ENCODE measurements at regions not wholly inside any gene's neighbourhood (a gene's known extent, or its start where the extent isn't known, plus 50 kb on each side); places are given as distances from the start of the nearest gene placed in this dataset.
A peak's percentile ranks its signal among the peaks of the same experiment; 100 is the strongest.

DNA sequence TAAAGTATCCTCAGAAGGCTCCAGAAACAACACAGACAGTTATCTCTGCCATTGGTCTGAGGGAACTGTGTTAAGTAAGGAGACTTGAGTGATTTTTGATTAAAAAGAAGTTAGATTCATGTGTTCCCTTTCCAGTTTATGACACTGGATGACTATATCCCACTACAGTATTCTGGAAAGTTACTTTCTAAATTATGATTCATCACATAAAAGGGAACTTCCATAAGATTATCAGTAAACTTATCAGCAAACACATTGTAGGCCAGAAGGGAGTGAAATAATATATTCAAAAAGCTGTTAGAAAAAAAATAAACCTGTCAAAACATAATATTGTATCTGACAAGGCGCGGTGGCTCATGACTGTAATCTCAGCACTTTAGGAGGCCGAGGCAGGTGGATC lies 700.0 kb downstream of the SLITRK6 start:
- no peak overlapping the region for H3K4me2 ChIP-seq
- no peaks in the 10 kb centered on the region for H3K9me3 ChIP-seq (ENCODE audit: low read depth)
- no peaks in the 10 kb centered on the region for H4K20me1 ChIP-seq (ENCODE audit: insufficient read depth, poor library complexity, severe bottlenecking)
- H3K27me3 ChIP-seq, result no peaks in the 10 kb centered on the region
- no peak for TF ChIP-seq EZH2phosphoT487 (IDR thresholded peaks at IDR 0.05; ENCODE audit: low read depth, severe bottlenecking, unreplicated experiment)
- no peak for TF ChIP-seq EZH2 (IDR thresholded peaks at IDR 0.05; ENCODE audit: borderline replicate concordance)
- TF ChIP-seq, protein P1, sequence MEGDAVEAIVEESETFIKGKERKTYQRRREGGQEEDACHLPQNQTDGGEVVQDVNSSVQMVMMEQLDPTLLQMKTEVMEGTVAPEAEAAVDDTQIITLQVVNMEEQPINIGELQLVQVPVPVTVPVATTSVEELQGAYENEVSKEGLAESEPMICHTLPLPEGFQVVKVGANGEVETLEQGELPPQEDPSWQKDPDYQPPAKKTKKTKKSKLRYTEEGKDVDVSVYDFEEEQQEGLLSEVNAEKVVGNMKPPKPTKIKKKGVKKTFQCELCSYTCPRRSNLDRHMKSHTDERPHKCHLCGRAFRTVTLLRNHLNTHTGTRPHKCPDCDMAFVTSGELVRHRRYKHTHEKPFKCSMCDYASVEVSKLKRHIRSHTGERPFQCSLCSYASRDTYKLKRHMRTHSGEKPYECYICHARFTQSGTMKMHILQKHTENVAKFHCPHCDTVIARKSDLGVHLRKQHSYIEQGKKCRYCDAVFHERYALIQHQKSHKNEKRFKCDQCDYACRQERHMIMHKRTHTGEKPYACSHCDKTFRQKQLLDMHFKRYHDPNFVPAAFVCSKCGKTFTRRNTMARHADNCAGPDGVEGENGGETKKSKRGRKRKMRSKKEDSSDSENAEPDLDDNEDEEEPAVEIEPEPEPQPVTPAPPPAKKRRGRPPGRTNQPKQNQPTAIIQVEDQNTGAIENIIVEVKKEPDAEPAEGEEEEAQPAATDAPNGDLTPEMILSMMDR (IDR thresholded peaks at IDR 0.05; ENCODE audit: poor library complexity), result no peak
- 97% methylated on average over 3 of the region's 3 CpGs for WGBS (ENCODE audit: low lambda C conversion rate, missing lambda C conversion rate)
- H3K9me2 ChIP-seq (replicated peaks; ENCODE audit: insufficient read depth), result no peaks in the 10 kb centered on the region
- DNase-seq (ENCODE audit: low spot score), result no peak
- H3K79me2 ChIP-seq, result no peaks in the 10 kb centered on the region
- no peak overlapping the region for H3K4me3 ChIP-seq
- no peaks in the 10 kb centered on the region for H3K4me1 ChIP-seq (ENCODE audit: insufficient read depth)
- H2AFZ ChIP-seq, result no peak overlapping the region
- no peaks in the 10 kb centered on the region for H3K36me3 ChIP-seq (replicated peaks; ENCODE audit: insufficient read depth, low read depth)
- H3K27ac ChIP-seq, result no peak overlapping the region

DNA sequence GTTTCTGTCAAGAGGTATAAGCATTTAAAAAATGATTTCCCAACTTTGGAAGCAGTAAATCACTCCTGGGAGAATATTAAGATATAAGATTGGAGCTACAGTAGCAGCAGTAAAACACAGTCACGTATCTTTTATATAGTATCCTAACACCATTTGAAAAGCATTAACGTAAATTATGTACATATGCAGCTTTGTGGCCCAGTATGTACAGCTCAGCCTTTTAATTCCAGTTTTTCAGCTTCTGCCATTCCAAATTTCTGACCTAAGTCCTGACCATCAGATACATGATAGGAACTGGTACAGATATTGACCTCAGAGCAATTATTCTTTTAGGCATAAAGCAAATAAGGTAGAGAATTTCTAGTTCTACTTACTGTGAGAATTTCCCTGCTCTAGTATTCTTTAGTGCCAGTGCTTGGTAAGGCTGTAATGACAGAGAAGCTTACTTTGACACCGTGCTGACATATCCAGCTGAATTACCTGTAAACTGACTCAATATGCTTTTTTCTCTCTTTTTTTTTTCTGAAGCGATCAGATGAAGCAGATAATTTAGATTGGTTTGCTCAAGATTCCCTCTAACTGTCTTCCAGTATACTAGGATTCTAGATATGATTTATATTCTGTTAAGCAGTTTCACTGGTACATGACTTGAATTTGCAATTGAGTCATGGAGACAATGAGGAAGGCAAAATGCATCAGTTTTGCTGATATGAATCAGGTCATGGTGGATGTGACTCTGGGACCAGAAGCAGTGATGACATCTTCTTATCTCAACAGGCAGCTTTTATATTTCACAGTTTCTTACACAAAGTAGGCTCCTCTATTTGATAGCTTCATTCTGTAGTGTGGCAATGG lies 703.6 kb downstream of the SLITRK6 start:
- no peak overlapping the region for H2AFZ ChIP-seq
- no peaks in the 10 kb centered on the region for H3K9me2 ChIP-seq (replicated peaks; ENCODE audit: insufficient read depth)
- no peak for DNase-seq (ENCODE audit: low spot score)
- no peak overlapping the region for H3K27ac ChIP-seq
- no peaks in the 10 kb centered on the region for H3K27me3 ChIP-seq
- no peaks in the 10 kb centered on the region for H3K9me3 ChIP-seq (ENCODE audit: low read depth)
- no peak overlapping the region for H3K4me3 ChIP-seq
- no peaks in the 10 kb centered on the region for H3K36me3 ChIP-seq (replicated peaks; ENCODE audit: insufficient read depth, low read depth)
- WGBS (ENCODE audit: low lambda C conversion rate, missing lambda C conversion rate), result 84% methylated on average over 4 of the region's 4 CpGs
- no peaks in the 10 kb centered on the region for H3K4me1 ChIP-seq (ENCODE audit: insufficient read depth)
- TF ChIP-seq EZH2 (IDR thresholded peaks at IDR 0.05; ENCODE audit: borderline replicate concordance), result no peak
- TF ChIP-seq EZH2phosphoT487 (IDR thresholded peaks at IDR 0.05; ENCODE audit: low read depth, severe bottlenecking, unreplicated experiment), result no peak
- TF ChIP-seq, protein P1 (IDR thresholded peaks at IDR 0.05; ENCODE audit: poor library complexity), result no peak
- H4K20me1 ChIP-seq (ENCODE audit: insufficient read depth, poor library complexity, severe bottlenecking), result no peaks in the 10 kb centered on the region
- H3K4me2 ChIP-seq, result no peak overlapping the region
- no peaks in the 10 kb centered on the region for H3K79me2 ChIP-seq

DNA sequence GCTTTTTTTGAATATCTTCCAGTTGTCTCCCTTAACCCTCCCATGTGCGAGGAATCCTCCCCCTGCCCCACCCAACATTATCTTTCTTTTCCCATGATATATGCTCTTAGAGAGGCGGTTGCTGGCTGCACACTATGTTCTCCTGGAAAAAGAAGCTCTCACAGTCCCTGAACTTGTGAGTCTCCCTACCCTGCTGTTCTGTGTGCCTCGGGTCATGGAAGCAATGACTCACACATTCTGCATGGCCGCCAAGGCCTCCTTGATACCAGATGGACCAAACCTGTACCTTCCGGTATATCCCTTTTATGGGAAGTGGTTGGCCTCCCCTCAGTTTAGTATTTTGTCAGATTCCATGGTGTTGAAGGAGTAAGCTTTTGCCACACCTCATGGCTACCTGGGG lies 705.4 kb downstream of the SLITRK6 start:
- H4K20me1 ChIP-seq (ENCODE audit: insufficient read depth, poor library complexity, severe bottlenecking), result no peaks in the 10 kb centered on the region
- peak; percentile 4 for DNase-seq (ENCODE audit: low spot score)
- no peak overlapping the region for H3K4me2 ChIP-seq
- H3K4me3 ChIP-seq, result no peak overlapping the region
- no peak overlapping the region for H3K27ac ChIP-seq
- H3K4me1 ChIP-seq (ENCODE audit: insufficient read depth), result no peaks in the 10 kb centered on the region
- H3K79me2 ChIP-seq, result no peaks in the 10 kb centered on the region
- H3K27me3 ChIP-seq, result no peaks in the 10 kb centered on the region
- no peaks in the 10 kb centered on the region for H3K9me3 ChIP-seq (ENCODE audit: low read depth)
- no peaks in the 10 kb centered on the region for H3K36me3 ChIP-seq (replicated peaks; ENCODE audit: insufficient read depth, low read depth)
- no peak overlapping the region for H2AFZ ChIP-seq
- no peaks in the 10 kb centered on the region for H3K9me2 ChIP-seq (replicated peaks; ENCODE audit: insufficient read depth)
- 89% methylated on average over 5 of the region's 5 CpGs for WGBS (ENCODE audit: low lambda C conversion rate, missing lambda C conversion rate)
- TF ChIP-seq EZH2phosphoT487 (IDR thresholded peaks at IDR 0.05; ENCODE audit: low read depth, severe bottlenecking, unreplicated experiment) (no peak), EZH2 (IDR thresholded peaks at IDR 0.05; ENCODE audit: borderline replicate concordance) (no peak)
- TF ChIP-seq, protein P1 (IDR thresholded peaks at IDR 0.05; ENCODE audit: poor library complexity), result no peak
